NCI-H82 treated with DMSO at 0.1 percent for 48 hours (cell line): ENCODE measurements at regions not wholly inside any gene's neighbourhood (a gene's known extent, or its start where the extent isn't known, plus 50 kb on each side); places are given as distances from the start of the nearest gene placed in this dataset.

Experiments
- DNase-seq: peaks from one replicate; lab custom pipeline; 2025; ENCODE audit not compliant: unreplicated experiment; lab: John Stamatoyannopoulos, UW

DNA sequence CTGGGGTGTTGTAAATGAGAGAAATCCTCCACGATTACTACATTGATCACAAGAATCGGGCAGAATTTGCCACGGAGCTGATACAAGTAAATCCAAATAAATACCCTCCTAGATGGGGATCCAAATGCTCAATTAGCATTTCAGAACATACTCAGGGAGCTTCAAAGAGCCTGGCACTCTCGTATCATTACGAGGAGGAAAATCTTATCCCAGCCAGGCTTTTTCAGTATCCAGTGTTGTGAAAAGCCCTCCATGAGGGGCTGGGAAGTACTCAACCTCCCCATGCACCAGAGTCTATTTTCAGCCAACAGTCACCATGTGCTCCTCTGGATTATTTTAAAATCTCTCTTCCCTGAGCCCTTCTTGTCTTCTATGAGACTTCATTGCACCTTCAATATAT lies 122.6 kb upstream of the ARRDC4 start:
- DNase-seq, result no peak

DNA sequence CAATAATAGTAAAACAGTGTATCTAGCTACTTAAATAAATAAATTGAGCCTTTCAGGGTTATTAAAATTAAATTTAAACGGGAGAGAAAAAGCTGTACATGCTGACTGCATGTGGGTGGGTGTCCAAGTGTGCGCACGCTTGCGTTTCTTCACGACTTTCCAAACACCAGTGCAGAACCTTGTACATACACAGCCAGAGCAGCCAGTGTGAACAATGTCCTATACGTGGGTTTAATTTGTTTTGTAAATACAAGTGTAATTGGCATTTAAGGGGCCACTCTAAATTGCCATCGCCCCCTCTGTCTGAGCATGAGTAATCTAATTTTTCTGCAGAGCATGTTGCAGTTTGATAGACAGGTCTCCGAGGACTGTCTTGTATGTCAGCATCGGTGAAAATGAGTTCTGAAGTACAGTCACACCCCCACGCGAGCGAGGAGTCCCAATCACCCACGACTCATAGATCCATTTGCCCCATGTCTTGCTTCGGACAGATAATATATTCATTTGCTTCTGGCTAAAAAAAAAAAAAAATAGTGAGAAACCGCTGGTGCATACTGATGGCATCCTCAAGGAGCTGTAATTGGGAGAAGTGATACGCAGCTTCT lies 121.8 kb upstream of the ARRDC4 start:
- no peak for DNase-seq

DNA sequence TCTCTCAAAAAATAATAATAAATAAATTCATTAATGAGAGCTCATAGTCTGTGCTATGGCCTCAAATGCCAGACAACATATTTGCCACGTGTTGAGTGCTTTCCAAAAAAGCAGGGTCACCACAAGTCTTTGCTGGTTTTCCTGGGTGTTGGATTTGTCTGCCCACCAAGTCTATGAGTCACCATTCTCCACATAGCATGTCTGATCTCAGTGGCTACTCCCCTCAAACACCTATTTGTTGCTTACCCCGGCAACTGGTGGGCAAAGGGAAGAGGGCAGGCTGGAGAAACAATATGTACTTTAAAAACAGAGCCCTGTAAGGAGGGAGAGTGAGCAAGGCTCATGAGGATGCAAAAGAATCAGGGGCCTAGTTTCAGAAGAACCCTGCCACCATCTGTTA lies 120.0 kb upstream of the ARRDC4 start:
- DNase-seq, result no peak

DNA sequence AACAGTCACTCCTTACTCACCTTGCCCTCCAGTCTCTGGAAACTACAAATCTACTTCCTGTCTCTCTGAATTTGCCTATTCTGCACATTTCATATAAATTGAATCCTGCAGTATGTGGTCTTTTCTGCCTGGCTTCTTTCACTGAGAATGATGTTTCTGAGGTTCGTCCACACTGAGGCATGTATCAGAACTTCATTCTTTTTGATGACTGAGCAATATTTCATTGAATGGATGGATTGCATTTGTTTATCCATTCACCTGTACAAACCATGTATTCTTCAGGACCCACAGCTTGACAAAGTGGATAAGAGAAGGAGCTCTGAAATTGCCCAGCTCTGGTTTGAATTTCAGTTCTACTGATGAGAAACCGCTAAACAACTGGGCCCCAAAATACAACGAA lies 118.9 kb upstream of the ARRDC4 start:
- no peak for DNase-seq

DNA sequence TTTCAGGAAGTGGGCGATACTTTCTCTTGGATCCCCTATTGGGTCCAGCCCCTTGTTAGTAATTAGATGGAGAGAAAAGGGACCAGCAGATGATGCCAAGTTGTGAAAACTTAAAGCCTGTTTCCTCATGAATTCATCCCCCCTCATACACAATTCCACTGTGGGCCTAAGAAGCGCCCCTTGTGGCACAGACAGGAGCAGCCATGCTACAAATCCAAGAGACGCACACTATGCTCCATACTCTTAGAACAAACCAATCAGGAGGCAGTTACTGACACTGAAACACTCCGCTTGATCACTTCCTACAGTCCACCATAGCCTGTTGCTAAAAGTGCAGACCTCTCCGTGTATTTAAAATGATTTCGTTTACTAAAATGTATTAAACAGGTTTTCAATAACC lies 111.3 kb upstream of the ARRDC4 start:
- no peak for DNase-seq

DNA sequence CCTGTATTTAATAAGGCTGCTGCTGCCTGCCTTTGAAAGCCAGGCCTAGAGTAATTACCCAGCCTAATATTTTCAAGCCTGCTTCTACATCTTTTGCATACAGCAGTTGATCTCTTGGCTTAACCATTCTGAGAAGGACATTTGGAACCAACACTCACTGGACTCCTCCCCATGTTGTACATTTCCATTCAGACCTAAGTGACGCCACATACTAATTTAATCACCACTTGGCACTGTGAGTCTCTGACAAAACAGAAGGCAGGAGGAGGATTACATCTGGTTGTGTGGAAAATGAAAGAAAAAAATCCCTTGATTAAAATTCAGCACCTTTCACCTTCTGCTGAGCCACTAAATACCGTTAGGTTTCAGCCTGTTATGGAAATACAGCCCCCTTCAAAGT lies 102.2 kb upstream of the ARRDC4 start:
- DNase-seq, result no peak

DNA sequence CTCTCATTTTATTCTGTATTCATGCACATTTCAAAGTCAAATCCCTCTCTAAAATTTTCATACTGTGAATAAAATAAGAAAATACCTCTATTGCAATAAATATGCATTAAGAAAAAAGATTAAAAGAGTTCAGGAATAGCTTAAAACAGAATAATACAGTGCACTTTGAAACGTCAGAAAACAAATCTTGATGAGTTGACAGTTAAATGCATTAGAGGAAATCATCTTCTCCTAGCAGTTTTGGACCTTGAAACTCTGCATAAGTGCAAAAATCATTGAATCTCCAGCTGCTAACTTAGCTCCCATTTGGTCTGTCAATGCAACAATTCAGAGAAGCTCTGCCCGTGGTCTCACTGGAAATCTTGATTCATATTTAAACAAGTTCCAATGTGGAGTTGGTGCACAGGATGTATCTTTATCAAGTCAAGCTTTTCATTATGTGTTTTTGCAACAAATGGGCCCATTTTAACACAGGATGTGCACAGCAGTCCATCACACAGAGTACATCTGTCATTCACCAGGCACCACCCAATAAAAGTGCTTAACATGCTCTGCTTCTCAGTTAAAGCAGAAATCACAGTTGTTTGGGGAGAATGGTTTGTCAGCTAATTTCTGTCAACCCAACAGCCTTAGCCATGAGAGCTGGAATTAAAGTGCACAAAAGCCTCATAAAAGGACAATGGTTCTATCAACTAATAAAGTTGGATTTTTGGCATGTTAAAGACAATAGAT lies 98.8 kb upstream of the ARRDC4 start:
- no peak for DNase-seq

DNA sequence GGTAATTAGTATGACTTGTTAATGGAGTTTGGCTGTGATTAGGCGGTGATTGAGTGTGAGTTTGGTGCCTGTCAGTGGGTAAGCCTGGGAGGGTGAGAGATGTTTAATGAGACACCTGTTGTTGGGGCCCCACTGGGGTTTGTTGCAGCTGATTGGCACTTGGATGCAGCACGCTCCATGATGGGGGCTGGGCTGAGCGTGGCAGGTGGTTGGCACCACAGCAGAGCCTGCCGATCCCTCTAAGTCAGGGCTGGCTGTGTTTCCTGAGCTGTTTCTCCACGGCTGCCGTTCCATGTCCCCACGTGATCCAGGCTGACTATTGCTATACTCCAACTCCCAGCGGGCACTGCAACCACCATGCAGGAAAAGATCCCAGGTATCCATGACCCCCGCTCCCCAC lies 93.5 kb upstream of the ARRDC4 start:
- DNase-seq, result no peak

DNA sequence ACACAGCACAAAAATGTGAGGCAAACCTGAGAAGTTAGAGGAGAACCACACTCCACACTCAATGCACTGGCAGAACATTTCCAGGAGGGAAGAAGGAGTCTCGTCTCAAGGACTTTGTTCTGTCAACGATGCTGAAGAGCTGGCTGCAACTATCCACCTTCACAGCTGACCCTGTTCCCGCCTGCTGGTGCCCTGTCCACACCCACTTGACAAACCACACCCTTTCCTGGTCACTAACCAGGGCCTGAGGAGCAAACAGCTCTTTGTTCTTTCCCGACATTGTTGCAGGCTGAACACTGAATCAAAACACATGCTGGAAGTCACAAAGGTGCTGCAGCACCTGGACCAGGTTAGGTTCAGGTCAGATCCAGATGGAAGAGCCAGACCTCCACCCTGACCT lies 92.6 kb upstream of the ARRDC4 start:
- DNase-seq, result no peak

DNA sequence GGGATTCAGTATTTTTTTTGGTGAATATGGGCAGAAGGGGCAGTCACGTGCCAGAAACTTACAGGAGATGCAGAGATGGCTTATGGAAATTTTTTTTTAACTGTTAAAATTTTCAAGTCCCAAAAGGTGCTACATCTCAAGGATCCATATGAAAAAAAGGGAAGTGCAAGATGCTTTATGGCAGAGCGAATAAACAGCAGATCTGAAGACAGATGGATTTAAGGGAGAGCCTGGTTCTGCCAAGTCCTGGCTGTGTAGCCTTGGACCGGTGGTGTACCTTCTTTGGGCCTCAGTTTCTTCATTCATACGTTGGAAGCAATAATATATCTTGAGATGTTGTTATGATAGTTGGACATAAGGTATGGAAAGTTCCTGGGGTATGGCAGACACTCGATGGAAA lies 91.5 kb upstream of the ARRDC4 start:
- DNase-seq, result no peak

DNA sequence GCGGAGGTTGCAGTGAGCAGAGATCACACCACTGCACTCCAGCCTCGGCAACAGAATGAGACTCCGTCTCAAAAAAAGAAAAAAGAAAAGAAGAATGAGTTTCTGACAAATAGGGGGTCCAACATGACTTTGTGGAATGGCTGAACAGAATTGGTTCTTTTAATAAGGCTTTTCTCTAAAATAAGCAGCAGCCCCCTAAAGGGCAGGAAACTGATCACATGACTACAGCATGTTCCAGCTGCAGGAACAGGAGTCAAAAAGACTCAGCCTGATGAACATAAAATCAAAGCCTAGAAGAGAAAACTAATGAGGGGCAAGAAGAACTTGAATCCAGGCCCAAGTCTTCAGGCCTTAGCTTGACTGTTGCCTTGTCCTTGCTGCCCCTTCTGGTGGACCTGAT lies 89.7 kb upstream of the ARRDC4 start:
- no peak for DNase-seq

DNA sequence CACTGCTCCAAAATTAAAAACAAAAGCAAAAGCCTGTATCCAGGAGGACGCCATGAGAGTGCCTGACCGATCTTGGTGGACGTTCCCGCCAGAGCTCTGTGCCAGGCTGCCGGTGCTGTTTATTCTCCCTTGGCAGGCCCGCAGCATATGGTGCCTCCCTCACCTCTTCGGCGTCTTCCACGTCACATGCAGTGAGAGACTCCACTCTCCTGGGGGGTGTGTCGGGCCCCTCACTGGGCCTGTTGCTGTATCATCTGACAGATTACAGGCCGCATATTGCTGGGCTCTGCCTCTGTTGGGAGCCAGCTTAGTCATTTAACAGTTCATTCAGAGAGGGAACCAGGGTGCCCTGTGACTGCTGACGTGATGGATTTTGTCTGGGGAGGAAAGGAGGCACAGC lies 86.4 kb upstream of the ARRDC4 start:
- no peak for DNase-seq

DNA sequence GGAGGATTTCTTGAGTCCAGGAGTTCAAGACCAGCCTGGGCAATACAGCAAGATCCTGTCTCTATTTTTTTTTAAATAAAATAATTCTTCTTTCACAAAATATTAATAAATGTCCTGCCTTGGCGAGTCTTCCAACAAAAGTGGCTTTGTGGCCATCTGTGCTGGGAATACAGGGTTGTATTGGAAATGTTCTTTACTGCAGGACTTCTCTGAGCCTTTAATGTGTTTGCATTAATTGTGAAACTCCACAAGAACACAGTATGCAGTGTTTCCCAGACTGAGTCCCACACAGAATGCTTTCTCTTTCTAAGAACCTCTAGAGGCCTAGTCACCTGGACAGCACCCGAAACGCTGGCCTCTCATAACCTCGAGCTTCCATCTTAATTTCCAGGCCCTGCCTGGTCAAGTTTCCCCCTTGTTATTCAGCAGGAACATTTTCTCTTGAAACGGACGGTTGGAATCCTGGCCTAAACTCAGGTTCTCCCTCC lies 85.4 kb upstream of the ARRDC4 start:
- DNase-seq, result no peak

DNA sequence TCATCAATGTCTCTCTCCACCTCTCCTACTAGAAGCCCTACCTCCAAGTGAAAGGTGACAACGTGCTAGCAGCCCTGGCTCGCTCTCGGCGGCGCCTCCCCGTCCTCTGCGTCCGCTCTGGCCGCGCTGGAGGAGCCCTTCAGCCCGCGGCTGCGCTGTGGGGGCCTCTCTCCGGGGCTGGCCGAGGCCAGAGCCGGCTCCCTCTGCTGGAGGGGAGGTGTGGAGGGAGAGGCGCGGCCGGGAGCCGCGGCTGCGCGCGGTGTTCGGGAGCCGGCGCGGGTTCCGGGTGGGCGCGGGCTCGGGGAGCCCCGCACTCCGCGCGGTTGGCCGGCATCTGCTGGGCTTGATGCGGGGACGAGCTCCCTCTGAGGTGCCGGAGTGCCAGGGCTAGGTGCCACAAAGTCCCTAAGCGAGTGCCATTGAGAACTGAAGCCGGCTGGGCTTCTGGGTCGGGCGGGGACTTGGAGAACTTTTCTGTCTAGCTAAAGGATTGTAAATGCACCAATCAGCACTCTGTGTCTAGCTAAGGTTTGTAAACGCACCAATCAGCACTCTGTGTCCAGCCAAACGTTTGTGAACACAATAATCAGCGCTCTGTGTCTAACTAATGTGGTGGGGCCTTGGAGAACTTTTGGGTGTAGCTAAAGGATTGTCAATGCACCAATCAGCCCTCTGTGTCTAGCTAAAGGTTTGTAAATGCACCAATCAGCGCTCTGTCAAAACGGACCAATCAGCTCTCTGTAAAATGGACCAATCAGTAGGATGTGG lies 84.8 kb upstream of the ARRDC4 start:
- DNase-seq, result no peak

DNA sequence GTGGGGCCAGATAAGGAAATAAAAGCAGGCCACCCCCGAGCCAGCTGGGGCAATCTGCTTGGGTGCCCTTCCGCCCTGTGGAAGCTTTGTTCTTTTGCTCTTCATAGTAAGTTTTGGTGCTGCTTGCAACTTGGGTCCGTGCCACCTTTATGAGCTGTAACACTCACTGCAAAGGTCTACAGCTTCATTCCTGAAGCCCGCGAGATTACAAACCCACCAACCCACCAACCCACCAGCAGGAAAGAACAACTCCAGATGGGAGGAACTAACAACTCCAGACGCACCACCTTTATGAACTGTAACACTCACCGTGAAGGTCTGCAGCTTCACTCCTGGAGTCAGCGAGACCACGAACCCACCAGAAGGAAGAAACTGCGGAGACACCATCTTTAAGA lies 84.2 kb upstream of the ARRDC4 start:
- no peak for DNase-seq

DNA sequence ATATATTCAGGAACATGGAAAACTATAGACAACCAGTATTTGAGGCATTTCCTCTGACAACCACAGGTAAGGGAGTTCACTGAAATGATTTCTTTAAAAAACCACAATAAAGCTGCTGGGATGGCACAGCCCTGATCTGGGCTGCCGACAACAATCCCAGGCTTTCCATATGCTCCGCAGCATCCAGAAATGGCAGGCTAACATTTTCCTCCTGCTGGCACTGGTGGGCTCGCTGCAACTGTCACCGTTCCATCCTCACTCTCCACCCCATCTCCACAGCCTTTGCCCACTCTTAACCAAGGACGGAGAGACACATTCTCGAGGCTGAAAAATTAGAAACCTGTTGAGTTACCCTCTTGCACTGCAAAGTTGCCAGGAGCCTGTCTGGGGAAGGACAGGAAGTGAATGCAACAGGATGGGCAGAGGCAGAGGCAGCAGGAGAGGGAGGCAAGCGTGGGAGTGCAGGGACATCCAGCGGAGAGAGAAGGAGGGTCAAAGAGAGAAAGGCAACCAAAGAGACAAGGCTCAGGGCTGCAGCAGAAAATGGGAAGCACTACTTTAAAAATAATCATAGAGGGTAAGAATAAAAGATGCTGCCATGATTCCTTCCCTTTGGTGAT lies 79.0 kb upstream of the ARRDC4 start:
- no peak for DNase-seq

DNA sequence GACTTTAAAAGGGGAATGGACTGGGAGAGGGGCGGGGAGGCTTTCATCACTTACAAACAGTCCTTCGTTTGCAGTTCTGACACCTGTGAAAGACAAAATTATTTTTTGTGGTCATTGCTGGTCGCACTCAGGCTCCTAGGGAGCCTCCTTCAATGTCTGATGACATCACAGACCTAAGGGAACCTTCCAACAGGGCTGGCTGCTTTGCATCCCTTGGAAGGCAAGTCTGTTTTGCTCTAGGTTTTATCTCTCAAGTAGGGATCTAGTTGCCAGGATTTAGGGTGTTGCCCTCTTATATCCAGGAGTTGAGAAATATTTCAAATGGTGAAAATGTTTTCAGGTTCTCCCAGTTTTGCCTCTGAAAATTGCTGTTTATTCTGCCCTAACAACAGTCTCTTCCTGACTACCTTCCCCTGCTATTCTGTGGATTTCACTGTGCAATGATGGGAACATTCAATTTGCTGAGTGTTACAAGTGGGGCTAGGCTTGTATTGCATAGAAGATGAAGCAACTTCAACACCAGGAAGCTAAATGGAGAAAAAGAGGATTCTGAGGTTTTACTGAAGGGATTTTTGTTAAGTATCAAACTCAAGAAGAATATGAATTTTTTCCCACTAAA lies 75.9 kb upstream of the ARRDC4 start:
- no peak for DNase-seq

DNA sequence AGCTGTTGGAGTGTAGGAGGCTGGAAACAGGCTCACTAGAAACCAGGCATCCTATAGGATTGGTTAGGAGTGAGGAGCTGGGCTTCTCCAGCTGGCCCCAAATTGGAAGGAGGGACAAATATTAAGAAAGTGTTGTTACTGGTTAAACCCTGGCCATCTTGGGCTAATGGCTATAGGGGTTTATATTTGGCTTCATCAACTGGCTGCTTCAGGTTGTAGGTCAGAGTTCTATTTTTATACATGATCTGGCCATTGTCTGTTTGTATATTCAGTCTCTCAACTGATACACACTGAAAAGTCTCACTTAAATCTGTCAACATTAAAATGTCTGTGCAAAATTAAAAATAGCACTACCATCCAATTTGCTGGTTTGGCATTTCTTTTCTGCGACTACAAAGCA lies 70.2 kb upstream of the ARRDC4 start:
- no peak for DNase-seq

DNA sequence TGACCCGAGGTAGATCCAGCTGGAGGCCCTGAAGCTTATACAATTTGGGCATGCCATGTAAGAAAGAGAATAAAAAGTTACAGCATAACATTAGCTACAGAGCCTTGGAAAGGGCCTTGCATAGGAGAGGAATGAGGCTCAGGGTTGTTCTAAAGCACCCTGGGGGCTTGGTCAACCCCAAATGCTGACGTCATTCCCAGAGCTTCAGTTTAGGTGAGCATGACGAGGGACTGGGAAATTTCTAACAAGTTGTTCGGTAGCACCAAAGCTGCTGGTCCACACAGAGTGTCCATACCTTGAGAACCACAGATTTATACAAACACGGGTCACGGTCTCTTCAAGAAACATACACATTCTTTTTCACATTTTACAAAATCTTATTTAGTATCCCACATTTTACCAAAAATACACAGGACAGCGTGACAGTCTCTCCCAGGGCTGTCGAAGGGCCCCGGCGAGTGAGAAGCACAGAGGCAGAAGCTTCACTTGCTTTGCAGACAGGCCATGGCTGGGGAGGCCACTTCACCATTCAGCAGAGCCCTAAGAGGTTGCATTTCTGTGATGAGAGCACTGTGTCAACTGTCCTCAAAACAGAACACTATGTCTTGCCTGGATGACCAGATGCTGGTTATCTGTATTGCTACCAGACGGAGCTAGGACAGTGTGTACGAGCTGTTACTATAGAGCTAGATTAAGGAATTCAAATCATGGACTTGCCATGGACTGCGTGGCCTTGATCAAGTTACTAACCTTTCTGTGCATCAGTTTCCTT lies 68.2 kb upstream of the ARRDC4 start:
- DNase-seq, result no peak

DNA sequence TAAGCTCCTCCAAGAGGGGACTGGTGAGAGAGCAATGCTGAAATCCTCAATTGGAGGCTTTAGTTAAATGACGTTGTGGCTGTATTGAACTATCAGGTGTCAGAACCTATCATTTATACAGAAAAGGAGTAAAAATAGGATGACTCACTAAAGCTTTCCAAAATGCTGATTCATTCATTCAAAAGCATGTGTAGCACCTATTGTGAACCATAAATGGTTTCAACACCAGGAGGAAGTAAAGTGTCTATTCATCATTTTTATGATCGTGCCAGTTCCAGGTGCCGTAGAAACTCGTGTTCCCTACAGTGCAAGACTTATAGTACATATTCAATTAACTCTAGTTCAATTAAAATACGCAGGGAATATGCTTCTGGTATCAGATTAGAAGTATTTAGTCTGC lies 66.5 kb upstream of the ARRDC4 start:
- no peak for DNase-seq

DNA sequence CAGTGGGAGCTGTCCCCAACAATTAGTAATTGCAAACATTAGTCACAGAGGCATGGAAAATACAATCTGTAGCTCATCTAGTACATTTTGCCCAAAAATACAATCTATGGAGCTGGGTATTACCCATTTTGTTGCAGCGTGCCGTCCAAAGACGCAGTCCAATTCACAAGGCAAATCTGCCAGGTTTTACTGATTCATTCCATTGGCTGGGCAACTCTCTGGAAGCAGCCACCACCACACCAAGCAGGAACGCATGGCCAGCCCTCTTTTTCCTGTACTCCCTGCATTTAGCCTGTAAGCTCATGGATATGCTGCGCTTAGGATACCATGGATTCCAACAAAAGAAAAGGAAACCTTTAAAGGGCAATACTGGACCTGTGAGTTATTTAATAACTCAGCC lies 60.5 kb upstream of the ARRDC4 start:
- no peak for DNase-seq
